MM.1S (cell line): ENCODE measurements at regions not wholly inside any gene's neighbourhood (a gene's known extent, or its start where the extent isn't known, plus 50 kb on each side); places are given as distances from the start of the nearest gene placed in this dataset.

Experiments used
- CTCF ChIP-seq: fragments of 300-600 bp; sonication (generic); IDR thresholded peaks from 2 replicates; pipeline ENCODE4 v1.5.1; 2016; ENCODE audit warnings: antibody characterized with exemption, low read length, mixed read lengths
- EZH2phosphoT487 ChIP-seq: fragments of 300-600 bp; sonication (generic); IDR thresholded peaks from 2 replicates; pipeline ENCODE4 v1.6.1; 2018; ENCODE audit warnings: antibody characterized with exemption, low read length

- no peak for TF ChIP-seq CTCF
- no peak for TF ChIP-seq EZH2phosphoT487
Observed at GRCh38 chr4:34371676-34372075, 1872.6 kb downstream of the ARAP2 start.
